OCI-LY1 (cell line): ENCODE measurements at regions not wholly inside any gene's neighbourhood (a gene's known extent, or its start where the extent isn't known, plus 50 kb on each side); places are given as distances from the start of the nearest gene placed in this dataset.

ENCODE experiments used
- H2AFZ ChIP-seq: fragments of 200-600 bp; sonication (generic), shearing (Covaris generic); 2 replicates; pipeline ENCODE4 v1.6.0; 2014; ENCODE audit warnings: antibody characterized with exemption, mild to moderate bottlenecking, low read length
- H3F3A ChIP-seq: fragments of 200-600 bp; sonication (generic), shearing (Covaris generic); 2 replicates; pipeline ENCODE4 v1.6.0; 2014; ENCODE audit warnings: mild to moderate bottlenecking, antibody characterized with exemption, low read length, moderate library complexity; ENCODE audit not compliant: insufficient read depth
- H3K27ac ChIP-seq: fragments of 200-600 bp; sonication (generic); 2 replicates; pipeline ENCODE4 v1.5.1; 2014; ENCODE audit warnings: low read length, mixed run types, mild to moderate bottlenecking, low read depth; ENCODE audit not compliant: poor library complexity, severe bottlenecking
- H3K27me3 ChIP-seq: fragments of 200-600 bp; sonication (generic); 2 replicates; pipeline ENCODE4 v1.6.0; 2014; ENCODE audit warnings: antibody characterized with exemption, mild to moderate bottlenecking, low read length, moderate library complexity; ENCODE audit not compliant: insufficient read depth
- H3K36me3 ChIP-seq: fragments of 200-600 bp; sonication (generic); 2 replicates; pipeline ENCODE4 v1.6.1; 2014; ENCODE audit warnings: mild to moderate bottlenecking, antibody characterized with exemption, low read length, moderate library complexity, mixed read lengths; ENCODE audit not compliant: insufficient read depth
- H3K4me1 ChIP-seq: fragments of 200-600 bp; sonication (generic); 2 replicates; pipeline ENCODE4 v1.5.1; 2014; ENCODE audit warnings: mild to moderate bottlenecking, low read length, moderate library complexity; ENCODE audit not compliant: insufficient read depth, severe bottlenecking
- H3K4me2 ChIP-seq: fragments of 200-600 bp; sonication (generic), shearing (Covaris generic); 2 replicates; pipeline ENCODE4 v1.6.1; 2014; ENCODE audit warnings: low read length
- H3K4me3 ChIP-seq: fragments of 200-600 bp; sonication (generic); 2 replicates; pipeline ENCODE4 v1.5.1; 2014; ENCODE audit warnings: low read length, low read depth, mild to moderate bottlenecking, mixed read lengths; ENCODE audit not compliant: poor library complexity, severe bottlenecking
- H3K79me2 ChIP-seq: fragments of 200-600 bp; shearing (Covaris generic); 2 replicates; pipeline ENCODE4 v1.6.1; 2016; ENCODE audit warnings: mixed run types, low read length, mixed read lengths; ENCODE audit not compliant: insufficient read depth
- H3K9ac ChIP-seq: fragments of 200-600 bp; sonication (generic), shearing (Covaris generic); 2 replicates; pipeline ENCODE4 v1.6.1; 2014; ENCODE audit warnings: mild to moderate bottlenecking, low read length, mixed read lengths
- H3K9me2 ChIP-seq: fragments of 200-600 bp; sonication (generic), shearing (Covaris generic); 2 replicates; pipeline ENCODE4 v1.6.1; 2014; ENCODE audit warnings: low read depth, mild to moderate bottlenecking, low read length, mixed read lengths
- H3K9me3 ChIP-seq: fragments of 200-600 bp; shearing (Covaris generic); 2 replicates; pipeline ENCODE4 v1.6.1; 2014; ENCODE audit warnings: low read length, mixed read lengths
- H4K20me1 ChIP-seq: fragments of 200-600 bp; sonication (generic), shearing (Covaris generic); 2 replicates; pipeline ENCODE4 v1.6.0; 2016; ENCODE audit warnings: mild to moderate bottlenecking, low read length; ENCODE audit not compliant: insufficient read depth
- CTCF ChIP-seq: fragments of 200-600 bp; sonication (generic), shearing (Covaris generic); IDR thresholded peaks from 2 replicates; pipeline ENCODE4 v1.5.1; 2017; ENCODE audit warnings: mild to moderate bottlenecking, antibody characterized with exemption, low read length, moderate library complexity, mixed read lengths
- EZH2 ChIP-seq: fragments of 200-600 bp; sonication (generic), shearing (Covaris generic); IDR thresholded peaks from 2 replicates; pipeline ENCODE4 v1.8.0; 2017; ENCODE audit warnings: borderline replicate concordance, mixed run types, mild to moderate bottlenecking, antibody characterized with exemption, low read length, moderate library complexity, mixed read lengths

GRCh38 chr2:6109831-6110230 lies 417.6 kb downstream of the SOX11 start:
- Histone ChIP-seq H3K36me3 (no peaks in the 10 kb centered on the region), H3K27me3 (no peaks in the 10 kb centered on the region), H3K9ac (no peak overlapping the region), H3K27ac (no peak overlapping the region), H3F3A (no peaks in the 10 kb centered on the region), H3K4me2 (no peak overlapping the region), H3K4me1 (peaks cover 10% of the 10 kb centered on the region), H3K9me3 (no peaks in the 10 kb centered on the region), H2AFZ (0 out of 2 replicates have a peak overlapping the region, but pooled peaks have one; percentile 15), H3K79me2 (no peaks in the 10 kb centered on the region), H4K20me1 (no peaks in the 10 kb centered on the region), H3K9me2 (no peaks in the 10 kb centered on the region), H3K4me3 (no peak overlapping the region)
- TF ChIP-seq EZH2 (no peak), CTCF (no peak)

- no peak overlapping the region for H3K4me3 ChIP-seq
- TF ChIP-seq CTCF = no peak
- no peak for TF ChIP-seq EZH2
Observed at GRCh38 chr2:6111781-6112261, 419.6 kb downstream of the SOX11 start.

GRCh38 chr2:6113786-6114185 lies 421.6 kb downstream of the SOX11 start:
- Histone ChIP-seq H3K36me3 (no peaks in the 10 kb centered on the region), H3K27ac (no peak overlapping the region), H4K20me1 (no peaks in the 10 kb centered on the region), H3K4me2 (no peak overlapping the region), H3K9me3 (no peaks in the 10 kb centered on the region), H3K9ac (no peak overlapping the region), H3K4me1 (peaks cover 10% of the 10 kb centered on the region), H3K4me3 (no peak overlapping the region), H3K27me3 (no peaks in the 10 kb centered on the region), H3K79me2 (no peaks in the 10 kb centered on the region), H3K9me2 (no peaks in the 10 kb centered on the region), H3F3A (no peaks in the 10 kb centered on the region), H2AFZ (peak overlapping the region; percentile 73; the same call in 1 of the 2 replicates)
- TF ChIP-seq CTCF (no peak), EZH2 (no peak)

More at GRCh38 chr2:6111781-6112261, 419.6 kb downstream of the SOX11 start:
- no peaks in the 10 kb centered on the region for H3K36me3 ChIP-seq
- H3K27ac ChIP-seq = no peak overlapping the region
- no peak overlapping the region for H3K9ac ChIP-seq
- no peaks in the 10 kb centered on the region for H3F3A ChIP-seq
- H3K79me2 ChIP-seq = no peaks in the 10 kb centered on the region
- no peaks in the 10 kb centered on the region for H3K27me3 ChIP-seq
- H3K4me1 ChIP-seq = peaks cover 10% of the 10 kb centered on the region
- H3K4me2 ChIP-seq = no peak overlapping the region
- H2AFZ ChIP-seq = peak overlapping the region; percentile 42; the same call in 1 of the 2 replicates
- no peaks in the 10 kb centered on the region for H4K20me1 ChIP-seq
- no peaks in the 10 kb centered on the region for H3K9me2 ChIP-seq
- H3K9me3 ChIP-seq = no peaks in the 10 kb centered on the region
